ENCODE measurements at regions not wholly inside any gene's neighbourhood (a gene's known extent, or its start where the extent isn't known, plus 50 kb on each side); places are given as distances from the start of the nearest gene placed in this dataset.

- no peaks in the 10 kb centered on the region for H3K9me3 ChIP-seq
- DNase-seq = no peak
- peaks cover 0 to 5% (median 0%) of the 10 kb centered on the region in 4 donors for H3K4me1 ChIP-seq
- 19% methylated on average over 19 of the region's 20 CpGs for WGBS (ENCODE audit: insufficient coverage, low coverage, low lambda C conversion rate, missing lambda C conversion rate)
- peak in 2 of 4 donors; percentile 13 to 27 for ATAC-seq
- no peak for TF ChIP-seq CTCF (IDR thresholded peaks at IDR 0.05)
- H3K27me3 ChIP-seq = peaks cover 0 to 22% of the 10 kb centered on the region in 2 donors
- H3K4me3 ChIP-seq = no peak overlapping the region
- no peak overlapping the region for H3K27ac ChIP-seq
- no peaks in the 10 kb centered on the region for H3K36me3 ChIP-seq
- intact Hi-C loops (cut with DNase I) = no loop called here
These were observed 128.8 kb downstream of the NDUFA12 start for GRCh38 chr12:94874518-94875302.

GRCh38 chr12:94873734-94874517, 129.6 kb downstream of the NDUFA12 start:
- H3K27me3 ChIP-seq = peaks cover 0 to 22% of the 10 kb centered on the region in 2 donors
- no peak for TF ChIP-seq CTCF (IDR thresholded peaks at IDR 0.05)
- DNase-seq = peak in 1 of 3 donors; percentile 21
- intact Hi-C loops (cut with DNase I) = no loop called here
- H3K36me3 ChIP-seq = no peaks in the 10 kb centered on the region
- peaks cover 0 to 5% (median 0%) of the 10 kb centered on the region in 4 donors for H3K4me1 ChIP-seq
- H3K27ac ChIP-seq = no peak overlapping the region
- peak; percentile 8 to 64 (median 54) for ATAC-seq
- 10% methylated on average over 23 of the region's 64 CpGs for WGBS (ENCODE audit: insufficient coverage, low coverage, low lambda C conversion rate, missing lambda C conversion rate)
- peak overlapping the region; percentile 21 to 40 (median 23) for H3K4me3 ChIP-seq
- no peaks in the 10 kb centered on the region for H3K9me3 ChIP-seq

- Histone ChIP-seq H3K4me1 (peaks cover 0 to 5% (median 0%) of the 10 kb centered on the region in 4 donors), H3K27me3 (peaks cover 0 to 22% of the 10 kb centered on the region in 2 donors), H3K36me3 (no peaks in the 10 kb centered on the region), H3K9me3 (no peaks in the 10 kb centered on the region), H3K27ac (no peak overlapping the region), H3K4me3 (peak overlapping the region in 2 of 3 donors; percentile 25 to 40)
- 2% methylated on average over 10 of the region's 80 CpGs for WGBS (ENCODE audit: insufficient coverage, low coverage, low lambda C conversion rate, missing lambda C conversion rate)
- TF ChIP-seq CTCF (IDR thresholded peaks at IDR 0.05) = no peak
- no peak for TF ChIP-seq POLR2A (IDR thresholded peaks at IDR 0.05)
- ATAC-seq (peak in 3 of 4 donors; percentile 17 to 48 (median 22)), DNase-seq (no peak)
- intact Hi-C loops (cut with DNase I) = no loop called here
These were observed 130.3 kb downstream of the NDUFA12 start for GRCh38 chr12:94872971-94873733.

- no peak overlapping the region for H3K4me3 ChIP-seq
- H3K27ac ChIP-seq = no peak overlapping the region
- intact Hi-C loops (cut with DNase I) = no loop called here
- ATAC-seq (no peak), DNase-seq (no peak)
- H3K36me3 ChIP-seq = no peaks in the 10 kb centered on the region
- no peaks in the 10 kb centered on the region for H3K9me3 ChIP-seq
- TF ChIP-seq POLR2A (IDR thresholded peaks at IDR 0.05) (no peak), CTCF (IDR thresholded peaks at IDR 0.05) (no peak)
- H3K4me1 ChIP-seq = peaks cover 0 to 5% (median 0%) of the 10 kb centered on the region in 4 donors
- 26% methylated on average over 8 of the region's 8 CpGs for WGBS (ENCODE audit: insufficient coverage, low coverage, low lambda C conversion rate, missing lambda C conversion rate)
- H3K27me3 ChIP-seq = peaks cover 0 to 22% of the 10 kb centered on the region in 2 donors
These were observed 130.9 kb downstream of the NDUFA12 start for GRCh38 chr12:94872671-94872970.
